GM23248 (cell line): ENCODE measurements at regions not wholly inside any gene's neighbourhood (a gene's known extent, or its start where the extent isn't known, plus 50 kb on each side); places are given as distances from the start of the nearest gene placed in this dataset.

ENCODE experiments used
- EZH2 ChIP-seq: fragments of 200-600 bp; sonication (generic); IDR thresholded peaks from 2 replicates; pipeline ENCODE4 v1.6.1; 2018; ENCODE audit warnings: antibody characterized with exemption, mild to moderate bottlenecking; ENCODE audit not compliant: insufficient read depth, poor library complexity, severe bottlenecking
- EZH2phosphoT487 ChIP-seq: fragments of 200-600 bp; sonication (generic); IDR thresholded peaks from 2 replicates; pipeline ENCODE4 v1.6.1; 2018; ENCODE audit warnings: antibody characterized with exemption, moderate library complexity, mild to moderate bottlenecking, low read depth; ENCODE audit not compliant: insufficient read depth

DNA sequence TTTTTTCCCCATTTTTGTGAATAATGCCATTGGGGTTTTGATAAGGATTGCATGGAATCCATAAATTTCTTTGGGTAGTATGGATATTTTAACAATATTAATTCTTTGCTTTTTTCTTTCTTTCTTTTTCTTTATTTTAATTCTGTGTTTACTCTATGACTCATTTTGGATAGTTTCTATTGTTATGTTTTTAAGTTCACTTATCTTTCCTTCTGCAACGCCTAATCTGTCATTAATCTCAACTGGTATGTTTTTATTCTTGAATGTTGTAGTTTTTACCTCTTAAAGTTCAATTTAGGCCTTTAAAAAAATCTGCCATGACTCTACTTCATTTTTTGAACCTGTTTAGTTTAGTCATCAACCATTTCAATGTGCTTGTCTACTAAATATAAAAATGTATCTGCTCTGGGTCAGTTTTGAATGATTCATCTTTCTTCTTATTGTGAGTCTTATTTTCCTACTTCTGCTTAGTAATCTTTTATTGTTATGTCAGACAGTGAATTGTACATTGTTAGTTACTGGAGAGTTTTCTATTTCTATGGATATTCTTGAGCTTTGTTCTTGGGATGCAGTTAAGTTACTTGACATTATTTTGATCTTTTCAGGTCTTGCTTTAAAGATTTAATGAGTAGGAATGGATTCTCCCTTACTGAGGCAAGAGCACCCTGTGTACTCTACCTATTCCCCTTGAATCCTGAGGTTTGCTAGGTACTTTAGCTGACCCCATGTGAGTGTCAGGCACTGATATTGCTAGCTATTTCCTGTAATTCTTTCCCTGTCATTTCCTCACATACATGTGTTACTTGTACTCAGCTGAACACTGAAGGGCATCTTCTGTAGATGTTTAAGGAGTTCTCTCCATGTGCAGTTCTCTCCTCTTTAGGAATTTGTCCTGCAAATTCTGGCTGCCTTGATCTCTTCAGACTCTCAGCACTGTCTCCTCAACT, 104.2 kb downstream of the TFAP2B start:
- TF ChIP-seq EZH2phosphoT487 (no peak), EZH2 (no peak)
